GM23338 (cell line): ENCODE measurements at regions not wholly inside any gene's neighbourhood (a gene's known extent, or its start where the extent isn't known, plus 50 kb on each side); places are given as distances from the start of the nearest gene placed in this dataset.

Source experiments
- CTCF ChIP-seq, 2 experiments: fragments of 200-600 bp in 1 of 2; sonication (generic) in 1 of 2; conservative IDR thresholded peaks; 2 replicates each; pipeline versions ENCODE4 v1.5.1 to v1.6.1; 2016 to 2017; ENCODE audit warnings: antibody characterized with exemption in 2 of 2, low read depth in 2 of 2, mild to moderate bottlenecking in 2 of 2, moderate library complexity in 1 of 2
- EZH2 ChIP-seq: fragments of 200-600 bp; sonication (generic); IDR thresholded peaks from one replicate; pipeline ENCODE4 v1.8.0; 2017; ENCODE audit warnings: antibody characterized with exemption, mild to moderate bottlenecking, low read depth; ENCODE audit not compliant: unreplicated experiment
- EZH2phosphoT487 ChIP-seq: fragments of 200-600 bp; sonication (generic); IDR thresholded peaks from one replicate; pipeline ENCODE4 v1.8.1; 2018; ENCODE audit warnings: antibody characterized with exemption; ENCODE audit not compliant: unreplicated experiment
- JUNB ChIP-seq: IDR thresholded peaks from one replicate; pipeline ENCODE4 v1.6.1; 2016; ENCODE audit warnings: antibody characterized with exemption; ENCODE audit not compliant: unreplicated experiment
- POLR2AphosphoS5 ChIP-seq: IDR thresholded peaks from 2 replicates; pipeline ENCODE4 v1.6.1; 2016; ENCODE audit warnings: antibody characterized with exemption, low read depth
- REST ChIP-seq: IDR thresholded peaks from one replicate; pipeline ENCODE4 v1.6.1; 2018; ENCODE audit warnings: antibody characterized with exemption; ENCODE audit not compliant: unreplicated experiment
- TF ChIP-seq, protein P1 (sequence below): IDR thresholded peaks from 2 replicates; pipeline ENCODE4 v1.6.1; 2016; ENCODE audit warnings: antibody characterized with exemption

- TF ChIP-seq CTCF (conservative IDR thresholded peaks at IDR 0.05; ENCODE audit: low read depth in 2 of 2) = no peak
- no peak for TF ChIP-seq EZH2phosphoT487
- no peak for TF ChIP-seq REST
- TF ChIP-seq EZH2 = no peak
- TF ChIP-seq, protein P1, sequence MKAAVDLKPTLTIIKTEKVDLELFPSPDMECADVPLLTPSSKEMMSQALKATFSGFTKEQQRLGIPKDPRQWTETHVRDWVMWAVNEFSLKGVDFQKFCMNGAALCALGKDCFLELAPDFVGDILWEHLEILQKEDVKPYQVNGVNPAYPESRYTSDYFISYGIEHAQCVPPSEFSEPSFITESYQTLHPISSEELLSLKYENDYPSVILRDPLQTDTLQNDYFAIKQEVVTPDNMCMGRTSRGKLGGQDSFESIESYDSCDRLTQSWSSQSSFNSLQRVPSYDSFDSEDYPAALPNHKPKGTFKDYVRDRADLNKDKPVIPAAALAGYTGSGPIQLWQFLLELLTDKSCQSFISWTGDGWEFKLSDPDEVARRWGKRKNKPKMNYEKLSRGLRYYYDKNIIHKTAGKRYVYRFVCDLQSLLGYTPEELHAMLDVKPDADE = no peak
- no peak for TF ChIP-seq JUNB
- TF ChIP-seq POLR2AphosphoS5 = no peak
Observed at GRCh38 chr17:78299049-78299448, 60.8 kb downstream of the SOCS3 start.
